Astrocyte of the cerebellum (primary cell): ENCODE measurements at regions not wholly inside any gene's neighbourhood (a gene's known extent, or its start where the extent isn't known, plus 50 kb on each side); places are given as distances from the start of the nearest gene placed in this dataset.

Source experiments
- DNase-seq: peaks from one replicate; pipeline ENCODE4 v3.0.0-alpha.2; 2011; ENCODE audit warnings: low read depth
- H3K4me3 ChIP-seq: 2 replicates; pipeline ENCODE4 v1.5.1; 2011; ENCODE audit warnings: mild to moderate bottlenecking, low read depth, low read length, moderate library complexity
- in situ Hi-C: cut with HindIII; loops from 2 replicates; pipeline ENCODE4 v1.10.0; 2017; ENCODE audit warnings: low sequenced_read_pairs
- TF ChIP-seq, protein P1 (sequence below): IDR thresholded peaks from 2 replicates; pipeline ENCODE4 v1.5.1; 2012; ENCODE audit warnings: low read length, low read depth, moderate library complexity, mild to moderate bottlenecking; ENCODE audit errors: missing control alignments

GRCh38 chr10:100625816-100626215 lies 90.1 kb downstream of the HIF1AN start:
- TF ChIP-seq, protein P1, sequence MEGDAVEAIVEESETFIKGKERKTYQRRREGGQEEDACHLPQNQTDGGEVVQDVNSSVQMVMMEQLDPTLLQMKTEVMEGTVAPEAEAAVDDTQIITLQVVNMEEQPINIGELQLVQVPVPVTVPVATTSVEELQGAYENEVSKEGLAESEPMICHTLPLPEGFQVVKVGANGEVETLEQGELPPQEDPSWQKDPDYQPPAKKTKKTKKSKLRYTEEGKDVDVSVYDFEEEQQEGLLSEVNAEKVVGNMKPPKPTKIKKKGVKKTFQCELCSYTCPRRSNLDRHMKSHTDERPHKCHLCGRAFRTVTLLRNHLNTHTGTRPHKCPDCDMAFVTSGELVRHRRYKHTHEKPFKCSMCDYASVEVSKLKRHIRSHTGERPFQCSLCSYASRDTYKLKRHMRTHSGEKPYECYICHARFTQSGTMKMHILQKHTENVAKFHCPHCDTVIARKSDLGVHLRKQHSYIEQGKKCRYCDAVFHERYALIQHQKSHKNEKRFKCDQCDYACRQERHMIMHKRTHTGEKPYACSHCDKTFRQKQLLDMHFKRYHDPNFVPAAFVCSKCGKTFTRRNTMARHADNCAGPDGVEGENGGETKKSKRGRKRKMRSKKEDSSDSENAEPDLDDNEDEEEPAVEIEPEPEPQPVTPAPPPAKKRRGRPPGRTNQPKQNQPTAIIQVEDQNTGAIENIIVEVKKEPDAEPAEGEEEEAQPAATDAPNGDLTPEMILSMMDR: no peak
- in situ Hi-C loops: no loop called here
- H3K4me3 ChIP-seq: no peak overlapping the region
- DNase-seq: no peak

DNA sequence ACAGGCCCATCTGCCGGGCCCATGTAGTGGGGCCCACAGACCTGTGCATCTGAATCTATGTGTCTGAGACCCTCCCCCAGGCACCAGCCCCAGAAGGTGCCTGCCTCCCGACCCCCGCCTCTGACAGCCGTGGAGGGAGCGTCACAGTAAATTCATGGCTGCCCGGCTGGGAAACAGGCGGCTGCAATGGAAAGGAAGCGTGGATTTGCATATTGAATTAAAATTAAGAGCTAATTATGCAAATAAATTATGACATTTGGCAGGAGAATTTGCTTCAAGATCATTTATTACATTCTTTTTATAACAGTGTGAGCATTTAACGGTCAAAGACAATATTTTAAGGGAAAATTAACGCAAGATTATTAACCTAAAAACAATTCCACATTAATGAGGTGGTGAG lies 92.3 kb downstream of the HIF1AN start:
- TF ChIP-seq, protein P1: no peak
- H3K4me3 ChIP-seq: no peak overlapping the region
- in situ Hi-C loops: no loop called here
- no peak for DNase-seq

DNA sequence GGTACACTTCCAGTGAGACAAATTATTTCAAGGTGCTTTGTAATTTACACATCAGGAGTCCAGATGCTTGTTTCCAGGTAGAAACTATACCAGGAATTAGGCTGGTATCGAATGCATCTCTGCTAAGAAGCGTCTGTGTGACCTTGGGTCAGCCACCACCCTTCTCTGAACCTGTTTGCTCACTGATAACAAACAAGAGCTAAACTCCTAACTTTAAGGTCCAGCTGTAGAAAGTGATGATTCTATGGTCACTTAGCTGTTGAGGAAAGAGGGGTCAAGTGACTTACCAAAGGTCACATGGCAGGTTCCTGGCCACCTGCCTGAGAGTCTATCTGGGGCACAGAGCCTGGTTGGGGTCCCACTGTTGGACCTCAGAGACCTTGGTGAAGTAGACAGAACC lies 95.4 kb downstream of the HIF1AN start:
- TF ChIP-seq, protein P1: no peak
- no peak overlapping the region for H3K4me3 ChIP-seq
- DNase-seq: no peak
- in situ Hi-C loops: no loop called here

- in situ Hi-C loops: no loop called here
- no peak overlapping the region for H3K4me3 ChIP-seq
Observed at GRCh38 chr10:100632027-100632426, 96.3 kb downstream of the HIF1AN start.

GRCh38 chr10:100634034-100634433 lies 98.3 kb downstream of the HIF1AN start:
- TF ChIP-seq, protein P1: no peak
- in situ Hi-C loops: no loop called here
- no peak overlapping the region for H3K4me3 ChIP-seq
- DNase-seq: no peak

More at GRCh38 chr10:100632027-100632426, 96.3 kb downstream of the HIF1AN start:
- TF ChIP-seq, protein P1: no peak
- DNase-seq: no peak

- DNase-seq: no peak
- in situ Hi-C loops: no loop called here
- TF ChIP-seq, protein P1: no peak
- H3K4me3 ChIP-seq: no peak overlapping the region
Observed at GRCh38 chr10:100636848-100637553, 101.3 kb downstream of the HIF1AN start.
